Muscle of leg (tissue), 3 donors: ENCODE measurements at regions not wholly inside any gene's neighbourhood (a gene's known extent, or its start where the extent isn't known, plus 50 kb on each side); places are given as distances from the start of the nearest gene placed in this dataset.

Experiments
- DNase-seq: peaks from one replicate; pipeline ENCODE4 v3.0.0; 2013
- H3K27ac ChIP-seq: one replicate; pipeline ENCODE4 v1.5.1; 2013; ENCODE audit warnings: mild to moderate bottlenecking, low read length, control low read depth
- H3K27me3 ChIP-seq: one replicate; pipeline ENCODE4 v1.6.1; 2013; ENCODE audit warnings: low read length; ENCODE audit not compliant: control insufficient read depth, insufficient read depth
- H3K36me3 ChIP-seq: one replicate; pipeline ENCODE4 v1.6.1; 2013; ENCODE audit warnings: low read length; ENCODE audit not compliant: control insufficient read depth, insufficient read depth
- H3K4me1 ChIP-seq: one replicate; pipeline ENCODE4 v1.6.1; 2013; ENCODE audit warnings: low read length; ENCODE audit not compliant: control insufficient read depth, insufficient read depth
- H3K4me3 ChIP-seq: one replicate; pipeline ENCODE4 v1.5.1; 2013; ENCODE audit warnings: low read length, control low read depth
- H3K9me3 ChIP-seq: replicated peaks from 2 replicates; pipeline ENCODE4 v1.6.1; 2013; ENCODE audit warnings: low read depth, low read length; ENCODE audit not compliant: control insufficient read depth
- WGBS: methylation state at CpG from one replicate; pipeline ENCODE4 v1.1.5; 2013; ENCODE audit warnings: missing lambda C conversion rate; ENCODE audit not compliant: insufficient coverage; 5-methylcytosine and 5-hydroxymethylcytosine counted together

DNA sequence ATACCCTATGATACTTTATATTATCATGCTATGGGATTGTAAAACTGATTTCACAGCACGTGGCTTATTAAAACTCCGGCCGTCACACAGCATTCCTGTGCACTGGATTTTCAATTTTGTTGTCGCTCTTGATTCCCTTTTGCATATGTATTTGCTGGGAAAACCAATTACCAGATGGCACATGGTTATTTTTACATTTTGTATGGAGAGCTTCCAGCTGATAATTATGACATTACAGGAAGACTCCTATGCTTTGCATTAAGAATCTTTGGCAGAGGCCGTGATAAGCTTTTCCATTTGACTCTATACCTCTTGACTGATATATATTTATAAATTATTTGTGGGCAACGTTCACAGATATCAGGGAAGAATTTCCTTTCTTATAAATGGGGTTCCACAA is 381.2 kb upstream of the RORB start:
- no peaks in the 10 kb centered on the region for H3K9me3 ChIP-seq
- no peaks in the 10 kb centered on the region for H3K27me3 ChIP-seq
- no CpG with 5 or more reads among the region's 6 CpGs for WGBS
- no peak for DNase-seq
- no peaks in the 10 kb centered on the region for H3K36me3 ChIP-seq
- H3K27ac ChIP-seq = no peak overlapping the region
- no peaks in the 10 kb centered on the region for H3K4me1 ChIP-seq
- no peak overlapping the region for H3K4me3 ChIP-seq

DNA sequence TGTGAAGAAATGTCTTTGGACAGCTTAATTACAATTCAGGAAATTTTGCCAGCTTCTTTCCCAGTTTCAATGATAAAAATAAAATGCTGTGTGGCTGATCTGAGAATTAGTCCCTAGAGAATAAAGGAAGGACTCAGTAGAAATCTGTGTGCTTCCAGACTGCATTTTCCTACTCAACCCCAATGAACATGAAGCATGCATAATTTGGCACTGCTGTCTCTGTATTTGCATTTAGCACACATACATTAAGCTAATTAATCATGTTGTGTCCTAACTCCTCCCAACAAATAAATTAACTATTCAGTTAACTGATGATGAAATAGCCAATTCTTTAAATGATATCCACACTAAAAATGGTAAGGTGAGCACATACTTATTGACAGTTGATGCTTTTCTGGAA is 380.0 kb upstream of the RORB start:
- Histone ChIP-seq H3K27ac (no peak overlapping the region), H3K27me3 (no peaks in the 10 kb centered on the region), H3K9me3 (no peaks in the 10 kb centered on the region), H3K4me3 (no peak overlapping the region), H3K4me1 (no peaks in the 10 kb centered on the region), H3K36me3 (no peaks in the 10 kb centered on the region)
- DNase-seq = no peak

DNA sequence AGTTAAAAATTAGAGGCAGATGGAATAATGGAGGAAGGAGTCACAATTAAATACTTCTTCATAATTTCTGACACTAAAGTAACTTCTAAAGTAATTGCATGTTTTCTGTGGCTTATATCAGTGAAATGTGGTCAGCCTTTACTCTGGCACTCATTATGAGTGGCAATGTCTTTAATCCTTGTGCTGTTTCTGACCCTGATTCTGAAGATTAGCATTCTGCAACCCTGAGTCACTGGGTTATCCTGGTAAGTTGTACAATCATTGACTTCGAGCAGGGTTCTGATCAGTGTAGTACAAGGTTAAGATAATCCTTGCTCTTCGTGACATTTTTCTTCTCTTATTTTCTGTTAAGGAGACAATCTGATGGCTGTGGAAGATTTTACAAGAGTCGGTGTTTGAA is 379.4 kb upstream of the RORB start:
- no peaks in the 10 kb centered on the region for H3K36me3 ChIP-seq
- no peaks in the 10 kb centered on the region for H3K9me3 ChIP-seq
- no peak for DNase-seq
- H3K27me3 ChIP-seq = no peaks in the 10 kb centered on the region
- WGBS = 100% methylated on average over 1 of the region's 3 CpGs
- H3K27ac ChIP-seq = no peak overlapping the region
- no peak overlapping the region for H3K4me3 ChIP-seq
- no peaks in the 10 kb centered on the region for H3K4me1 ChIP-seq

DNA sequence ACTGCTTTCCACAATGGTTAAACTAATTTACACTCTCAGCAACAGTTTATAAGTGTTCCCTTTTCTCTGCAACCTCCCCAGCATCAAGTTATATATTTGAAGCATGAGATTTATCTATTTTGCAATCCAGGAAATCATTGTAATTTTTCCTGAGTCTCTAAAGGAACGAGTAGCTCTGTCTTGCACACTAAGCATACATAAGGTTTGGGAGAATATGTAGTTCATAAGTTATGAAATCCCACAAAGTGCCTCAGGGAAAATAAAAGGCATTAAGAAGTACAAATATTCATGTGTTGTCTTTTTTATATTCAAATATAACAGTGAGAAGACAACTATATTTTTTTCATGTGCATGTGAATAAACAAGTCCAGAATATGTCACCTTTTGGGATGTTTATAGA is 377.1 kb upstream of the RORB start:
- Histone ChIP-seq H3K4me3 (no peak overlapping the region), H3K27me3 (no peaks in the 10 kb centered on the region), H3K4me1 (no peaks in the 10 kb centered on the region), H3K9me3 (no peaks in the 10 kb centered on the region), H3K27ac (no peak overlapping the region), H3K36me3 (no peaks in the 10 kb centered on the region)
- no peak for DNase-seq
- no CpG with 5 or more reads among the region's 1 CpG for WGBS

DNA sequence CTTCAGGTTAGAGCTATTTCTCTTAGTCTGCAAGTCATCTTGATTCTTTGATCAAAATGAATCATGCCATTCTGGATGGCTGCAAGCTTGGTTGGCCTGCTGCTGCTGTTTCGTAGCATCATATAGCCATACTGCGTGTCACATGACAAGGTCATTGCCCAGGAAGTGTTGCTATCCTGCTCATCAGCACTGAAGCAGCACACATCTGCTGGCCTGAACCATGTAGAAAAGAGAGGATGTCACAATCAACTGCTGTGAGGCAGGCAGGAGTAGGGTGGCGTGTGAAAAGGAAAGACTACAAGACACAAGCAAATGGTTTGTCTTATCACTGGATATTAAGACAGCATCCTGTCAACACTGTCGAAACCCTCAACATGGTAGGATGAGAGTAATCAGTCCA is 376.7 kb upstream of the RORB start:
- no peak overlapping the region for H3K4me3 ChIP-seq
- H3K27me3 ChIP-seq = no peaks in the 10 kb centered on the region
- no peaks in the 10 kb centered on the region for H3K9me3 ChIP-seq
- WGBS = 75% methylated on average over 2 of the region's 4 CpGs
- no peaks in the 10 kb centered on the region for H3K36me3 ChIP-seq
- no peak overlapping the region for H3K27ac ChIP-seq
- no peaks in the 10 kb centered on the region for H3K4me1 ChIP-seq
- DNase-seq = no peak

DNA sequence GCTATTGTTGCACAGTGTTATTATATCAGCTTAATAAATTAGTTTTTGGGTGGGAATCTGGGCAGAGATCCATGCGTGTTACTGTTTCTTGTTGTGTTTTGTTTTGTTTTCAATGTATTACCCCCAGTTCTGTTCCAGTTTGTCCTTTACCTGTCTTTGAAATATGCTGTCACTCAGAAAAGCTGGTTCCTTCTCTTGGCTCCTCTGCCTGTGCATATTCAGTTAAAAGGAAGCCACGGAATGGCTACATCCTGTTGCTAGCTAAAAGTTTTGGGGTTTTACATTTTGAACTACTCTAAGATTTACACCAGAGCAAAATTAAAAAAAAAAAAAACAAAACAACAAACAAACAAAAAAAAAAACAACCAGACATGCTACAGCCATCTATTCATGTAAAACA is 374.9 kb upstream of the RORB start:
- WGBS = no CpG with 5 or more reads among the region's 2 CpGs
- H3K36me3 ChIP-seq = no peaks in the 10 kb centered on the region
- no peak overlapping the region for H3K27ac ChIP-seq
- H3K4me3 ChIP-seq = no peak overlapping the region
- no peak for DNase-seq
- no peaks in the 10 kb centered on the region for H3K9me3 ChIP-seq
- no peaks in the 10 kb centered on the region for H3K4me1 ChIP-seq
- H3K27me3 ChIP-seq = no peaks in the 10 kb centered on the region

DNA sequence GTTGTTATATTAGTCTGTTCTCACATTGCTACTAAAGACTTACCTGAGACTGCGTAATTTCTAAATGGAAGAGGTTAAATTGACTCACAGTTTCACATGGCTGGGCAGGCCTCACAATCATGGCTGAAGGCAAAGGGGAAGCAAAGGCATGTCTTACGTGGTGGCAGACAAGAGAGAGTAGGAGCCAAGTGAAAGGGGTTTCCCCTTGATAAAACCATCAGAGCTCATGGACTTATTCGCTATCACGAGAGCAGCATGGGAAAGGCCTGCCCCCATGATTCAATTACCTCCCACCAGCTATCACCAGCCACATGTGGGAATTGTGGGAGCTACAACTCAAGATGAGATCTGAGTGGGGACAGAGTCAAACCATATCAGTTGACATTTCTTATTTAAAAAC is 374.5 kb upstream of the RORB start:
- WGBS = no CpG with 5 or more reads among the region's 4 CpGs
- no peaks in the 10 kb centered on the region for H3K4me1 ChIP-seq
- DNase-seq = no peak
- H3K27ac ChIP-seq = no peak overlapping the region
- H3K36me3 ChIP-seq = no peaks in the 10 kb centered on the region
- no peak overlapping the region for H3K4me3 ChIP-seq
- H3K27me3 ChIP-seq = no peaks in the 10 kb centered on the region
- H3K9me3 ChIP-seq = no peaks in the 10 kb centered on the region

DNA sequence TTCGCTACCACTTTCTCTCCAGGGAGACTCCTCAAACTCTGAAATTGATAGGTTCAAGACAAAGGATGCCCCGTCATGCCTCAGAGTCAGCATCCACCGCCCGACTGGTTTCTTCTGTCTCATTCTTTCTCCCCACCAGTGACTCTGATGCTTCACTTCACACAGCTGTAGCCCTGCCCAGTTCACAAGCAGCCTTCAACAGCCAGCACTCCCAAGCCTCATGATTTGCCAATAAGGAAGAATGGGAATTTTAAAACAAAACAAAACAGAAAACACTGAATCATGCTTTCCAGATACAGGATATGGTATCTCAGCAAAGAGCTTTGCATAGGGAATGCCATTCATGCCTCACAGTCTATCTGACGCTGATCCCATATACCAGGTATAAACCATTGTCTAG is 371.2 kb upstream of the RORB start:
- no peaks in the 10 kb centered on the region for H3K9me3 ChIP-seq
- 90% methylated on average over 2 of the region's 5 CpGs for WGBS
- no peak for DNase-seq
- no peaks in the 10 kb centered on the region for H3K36me3 ChIP-seq
- no peak overlapping the region for H3K4me3 ChIP-seq
- H3K27me3 ChIP-seq = no peaks in the 10 kb centered on the region
- H3K27ac ChIP-seq = no peak overlapping the region
- no peaks in the 10 kb centered on the region for H3K4me1 ChIP-seq

DNA sequence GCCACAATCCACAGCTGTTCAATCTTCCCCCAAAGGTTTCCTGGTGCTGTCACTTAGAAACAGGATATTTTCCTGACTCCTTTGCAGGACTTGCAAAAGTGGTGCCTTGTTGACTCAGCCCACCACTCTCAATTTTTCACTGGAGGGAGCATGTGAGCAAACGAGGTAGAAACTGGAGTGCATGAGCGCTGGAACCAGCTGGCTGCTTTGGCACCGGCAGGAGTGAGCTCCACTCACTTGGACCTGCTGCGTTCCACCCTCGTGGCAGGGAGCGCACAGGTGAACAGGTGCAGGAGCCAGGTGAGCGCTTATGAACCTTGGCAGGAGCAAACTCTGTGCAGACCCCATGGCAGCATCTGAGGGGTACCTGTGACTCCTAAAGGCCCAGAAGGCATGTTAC is 364.1 kb upstream of the RORB start:
- Histone ChIP-seq H3K4me3 (no peak overlapping the region), H3K9me3 (no peaks in the 10 kb centered on the region), H3K4me1 (no peaks in the 10 kb centered on the region), H3K36me3 (no peaks in the 10 kb centered on the region), H3K27ac (no peak overlapping the region), H3K27me3 (no peaks in the 10 kb centered on the region)
- WGBS = 88% methylated on average over 7 of the region's 7 CpGs
- no peak for DNase-seq

DNA sequence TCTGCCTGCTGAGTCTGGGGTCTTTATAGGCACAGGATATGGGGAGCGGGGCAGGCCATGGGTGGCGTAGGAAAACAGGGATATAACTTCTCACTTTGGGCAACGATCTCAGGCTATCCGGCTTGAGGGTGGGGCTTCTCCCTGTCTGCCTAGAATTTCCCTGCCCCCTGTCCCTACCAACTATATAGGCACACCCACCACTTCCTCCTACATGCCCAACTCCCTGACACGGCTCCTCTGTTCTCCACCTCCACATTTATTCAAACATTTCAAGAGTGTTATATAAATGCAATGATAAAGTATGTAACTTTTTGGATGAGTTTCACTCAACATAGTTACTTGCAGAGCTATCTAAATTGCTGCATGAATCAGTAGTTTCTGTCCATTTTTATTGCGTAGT is 363.2 kb upstream of the RORB start:
- H3K27me3 ChIP-seq = no peaks in the 10 kb centered on the region
- no peak overlapping the region for H3K27ac ChIP-seq
- DNase-seq = no peak
- H3K4me1 ChIP-seq = no peaks in the 10 kb centered on the region
- no peaks in the 10 kb centered on the region for H3K9me3 ChIP-seq
- H3K4me3 ChIP-seq = no peak overlapping the region
- H3K36me3 ChIP-seq = no peaks in the 10 kb centered on the region
- 100% methylated on average over 1 of the region's 6 CpGs for WGBS

DNA sequence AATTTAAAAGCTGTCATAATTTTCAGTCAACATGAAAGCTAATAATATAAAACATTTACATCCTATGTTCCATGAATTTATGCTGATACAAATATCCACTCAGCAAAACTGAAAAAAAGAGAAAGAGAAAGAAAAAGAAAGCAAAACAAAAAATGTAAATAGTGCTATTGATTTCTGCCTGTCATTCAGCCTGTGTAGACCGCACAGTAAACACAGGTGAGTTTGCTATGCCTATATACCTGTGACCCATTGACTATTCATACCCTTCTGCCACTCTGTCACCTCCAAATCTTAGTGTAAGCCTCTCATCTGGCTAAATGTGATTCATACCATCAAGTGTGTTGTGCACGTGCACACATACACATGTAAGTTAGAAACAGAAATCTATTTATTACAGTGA is 359.0 kb upstream of the RORB start:
- H3K9me3 ChIP-seq = no peaks in the 10 kb centered on the region
- H3K4me1 ChIP-seq = no peaks in the 10 kb centered on the region
- no peaks in the 10 kb centered on the region for H3K36me3 ChIP-seq
- WGBS = no CpG with 5 or more reads among the region's 2 CpGs
- H3K27ac ChIP-seq = no peak overlapping the region
- H3K27me3 ChIP-seq = no peaks in the 10 kb centered on the region
- H3K4me3 ChIP-seq = no peak overlapping the region
- no peak for DNase-seq
